HG03342 (cell line): ENCODE measurements at regions not wholly inside any gene's neighbourhood (a gene's known extent, or its start where the extent isn't known, plus 50 kb on each side); places are given as distances from the start of the nearest gene placed in this dataset.
"Not testable (repeated sequence)": the region's sequence is repeated elsewhere in the genome, so short reads cannot be mapped to it uniquely, and the experiment has no call there.

Experiments used
- ATAC-seq: cut with Tn5 transposase; IDR thresholded peaks from one replicate; pipeline ENCODE4 v1.9.1; 2021; ENCODE audit warnings: mild to moderate bottlenecking, moderate library complexity; ENCODE audit not compliant: unreplicated experiment

- ATAC-seq: no peak
Measured at GRCh38 chr10:118870467-118871243, 115.9 kb upstream of the CACUL1 start.

- ATAC-seq: no peak
Measured at GRCh38 chr10:118871244-118871865, 116.6 kb upstream of the CACUL1 start.

GRCh38 chr10:118873091-118873737 is 118.4 kb upstream of the CACUL1 start:
- ATAC-seq: no peak

GRCh38 chr10:118873738-118874105 is 119.0 kb upstream of the CACUL1 start:
- no peak for ATAC-seq

GRCh38 chr10:118874171-118874570 is 119.4 kb upstream of the CACUL1 start:
- ATAC-seq: no peak

GRCh38 chr10:118875087-118875486 is 120.3 kb upstream of the CACUL1 start:
- no peak for ATAC-seq

GRCh38 chr10:118882741-118883140 is 128.0 kb upstream of the CACUL1 start:
- no peak for ATAC-seq

GRCh38 chr10:118892255-118892654 is 137.3 kb upstream of the NANOS1 start:
- no peak for ATAC-seq

GRCh38 chr10:118894891-118895290 is 134.6 kb upstream of the NANOS1 start:
- ATAC-seq: not testable (repeated sequence)

- ATAC-seq: no peak
Measured at GRCh38 chr10:118900617-118901016, 128.9 kb upstream of the NANOS1 start.

GRCh38 chr10:118901380-118901779 is 128.1 kb upstream of the NANOS1 start:
- no peak for ATAC-seq

- ATAC-seq: no peak
Measured at GRCh38 chr10:118901906-118902305, 127.6 kb upstream of the NANOS1 start.

GRCh38 chr10:118902656-118903055 is 126.9 kb upstream of the NANOS1 start:
- ATAC-seq: not testable (repeated sequence)

- ATAC-seq: no peak
Measured at GRCh38 chr10:118903251-118903650, 126.3 kb upstream of the NANOS1 start.

GRCh38 chr10:118903691-118904090 is 125.8 kb upstream of the NANOS1 start:
- no peak for ATAC-seq

GRCh38 chr10:118904286-118904685 is 125.2 kb upstream of the NANOS1 start:
- ATAC-seq: no peak

- no peak for ATAC-seq
Measured at GRCh38 chr10:118907051-118907450, 122.5 kb upstream of the NANOS1 start.

GRCh38 chr10:118908557-118909256 is 120.8 kb upstream of the NANOS1 start:
- no peak for ATAC-seq

- no peak for ATAC-seq
Measured at GRCh38 chr10:118910702-118911101, 118.8 kb upstream of the NANOS1 start.

GRCh38 chr10:118911363-118911762 is 118.2 kb upstream of the NANOS1 start:
- ATAC-seq: no peak

- ATAC-seq: no peak
Measured at GRCh38 chr10:118912961-118913600, 116.4 kb upstream of the NANOS1 start.
